GM21576 (cell line): ENCODE measurements at regions not wholly inside any gene's neighbourhood (a gene's known extent, or its start where the extent isn't known, plus 50 kb on each side); places are given as distances from the start of the nearest gene placed in this dataset.

Source experiments
- ATAC-seq: cut with Tn5 transposase; IDR thresholded peaks from one replicate; pipeline ENCODE4 v1.9.1; 2021; ENCODE audit warnings: mild to moderate bottlenecking, moderate library complexity; ENCODE audit not compliant: unreplicated experiment

- no peak for ATAC-seq
These were observed 397.8 kb downstream of the SLITRK5 start for GRCh38 chr13:88068975-88069374.

DNA sequence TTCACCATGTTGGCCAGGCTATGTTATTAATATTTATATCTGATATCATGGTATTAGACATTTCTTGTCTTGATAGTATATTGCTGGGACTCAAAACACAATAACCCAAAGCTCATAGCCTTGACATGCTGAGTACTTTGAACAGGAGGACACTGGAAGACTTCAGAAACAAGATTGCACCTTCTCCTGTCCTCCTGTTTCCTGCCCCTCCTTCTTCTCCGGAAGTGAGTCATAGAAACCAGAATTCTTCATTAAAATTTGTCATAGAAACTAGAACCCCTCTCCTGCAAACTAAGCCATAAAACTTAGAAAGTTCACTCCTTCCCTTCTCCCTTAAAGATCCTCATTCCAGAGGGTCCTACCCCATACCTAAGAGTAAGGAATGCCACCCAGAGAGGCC, 400.2 kb downstream of the SLITRK5 start:
- no peak for ATAC-seq

- no peak for ATAC-seq
These were observed 403.8 kb downstream of the SLITRK5 start for GRCh38 chr13:88074794-88075510.

- ATAC-seq, result no peak
These were observed 413.9 kb downstream of the SLITRK5 start for GRCh38 chr13:88085036-88085435.

GRCh38 chr13:88086577-88086976, 415.4 kb downstream of the SLITRK5 start:
- no peak for ATAC-seq

GRCh38 chr13:88097541-88097940, 426.4 kb downstream of the SLITRK5 start:
- no peak for ATAC-seq

- no peak for ATAC-seq
These were observed 432.7 kb downstream of the SLITRK5 start for GRCh38 chr13:88103824-88104223.

DNA sequence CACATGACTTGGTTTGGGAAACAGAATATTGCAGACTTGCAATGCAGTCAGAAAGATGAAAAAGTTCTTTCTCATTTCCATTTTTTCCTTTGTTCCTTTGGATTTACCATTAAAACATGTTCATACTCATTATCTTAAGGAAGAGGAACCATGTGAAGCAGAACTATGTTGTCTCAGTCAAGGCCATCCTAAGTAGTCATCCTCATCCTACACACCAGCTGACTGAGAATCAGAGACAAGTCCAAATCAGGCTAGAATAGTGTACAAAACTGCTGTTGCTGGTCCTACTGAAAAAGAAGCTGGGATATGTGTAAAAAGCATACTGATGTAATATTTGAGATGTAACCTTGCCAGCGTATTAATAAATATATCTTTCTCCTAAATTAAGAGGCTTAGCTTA, 433.4 kb downstream of the SLITRK5 start:
- ATAC-seq, result no peak

DNA sequence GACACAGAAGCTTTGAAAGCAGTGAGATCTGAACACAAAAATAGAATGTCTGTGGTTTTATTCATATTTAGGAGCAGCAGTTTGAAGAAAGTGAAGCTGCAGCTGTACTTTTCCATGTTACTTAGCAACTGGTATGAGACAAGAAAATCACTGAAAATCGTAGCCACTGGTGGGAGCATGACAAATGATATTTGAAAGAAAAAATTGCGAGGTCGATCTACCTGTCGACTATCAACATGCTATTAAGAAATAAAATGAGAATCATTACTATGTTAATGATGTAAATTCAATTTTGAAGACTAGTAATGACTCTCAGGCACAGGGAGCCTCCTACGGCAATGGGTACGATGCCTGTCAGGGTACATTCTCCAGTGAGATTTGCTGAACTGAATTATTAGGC, 436.4 kb downstream of the SLITRK5 start:
- ATAC-seq, result no peak

- ATAC-seq, result no peak
These were observed 441.4 kb downstream of the SLITRK5 start for GRCh38 chr13:88112526-88112925.

DNA sequence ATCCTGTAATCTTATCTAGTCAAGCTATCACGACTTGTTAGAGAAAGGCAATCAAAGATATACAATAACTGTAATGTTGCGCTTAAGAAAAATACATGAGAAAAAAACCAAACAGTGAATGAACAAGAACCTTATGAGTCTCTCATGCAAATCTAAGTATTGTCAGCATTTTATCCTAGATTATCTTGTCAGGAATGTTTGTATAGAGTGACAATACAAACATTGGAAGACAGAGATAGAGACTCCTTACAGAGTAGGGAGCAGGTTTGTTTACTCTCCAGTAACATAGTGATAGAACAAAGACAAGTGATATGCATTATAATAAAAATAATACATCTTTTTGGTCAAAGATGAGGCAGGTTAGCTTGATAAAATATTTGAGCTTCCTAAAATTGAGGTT, 444.8 kb downstream of the SLITRK5 start:
- no peak for ATAC-seq

- ATAC-seq, result no peak
These were observed 447.8 kb downstream of the SLITRK5 start for GRCh38 chr13:88118952-88119351.

- ATAC-seq, result no peak
These were observed 453.0 kb downstream of the SLITRK5 start for GRCh38 chr13:88124142-88124541.

DNA sequence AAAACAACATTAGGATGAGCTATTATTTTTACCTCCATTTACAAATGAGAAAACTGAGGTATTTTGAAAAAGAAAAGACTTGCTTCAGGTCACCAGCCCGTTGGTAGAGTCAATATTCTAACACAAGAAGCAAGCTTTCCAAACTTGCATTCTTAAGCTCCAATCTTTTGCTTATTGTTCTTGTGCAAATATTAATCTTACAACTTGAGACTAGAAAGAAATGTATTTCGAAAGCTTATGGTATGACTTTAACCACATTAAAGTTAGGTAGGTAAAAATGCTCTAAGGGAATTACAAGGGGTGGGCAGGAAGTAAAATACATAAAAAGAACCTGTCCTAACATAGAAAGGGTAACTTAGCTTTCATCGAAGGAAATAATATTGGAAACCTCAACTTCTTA, 453.9 kb downstream of the SLITRK5 start:
- ATAC-seq, result no peak

DNA sequence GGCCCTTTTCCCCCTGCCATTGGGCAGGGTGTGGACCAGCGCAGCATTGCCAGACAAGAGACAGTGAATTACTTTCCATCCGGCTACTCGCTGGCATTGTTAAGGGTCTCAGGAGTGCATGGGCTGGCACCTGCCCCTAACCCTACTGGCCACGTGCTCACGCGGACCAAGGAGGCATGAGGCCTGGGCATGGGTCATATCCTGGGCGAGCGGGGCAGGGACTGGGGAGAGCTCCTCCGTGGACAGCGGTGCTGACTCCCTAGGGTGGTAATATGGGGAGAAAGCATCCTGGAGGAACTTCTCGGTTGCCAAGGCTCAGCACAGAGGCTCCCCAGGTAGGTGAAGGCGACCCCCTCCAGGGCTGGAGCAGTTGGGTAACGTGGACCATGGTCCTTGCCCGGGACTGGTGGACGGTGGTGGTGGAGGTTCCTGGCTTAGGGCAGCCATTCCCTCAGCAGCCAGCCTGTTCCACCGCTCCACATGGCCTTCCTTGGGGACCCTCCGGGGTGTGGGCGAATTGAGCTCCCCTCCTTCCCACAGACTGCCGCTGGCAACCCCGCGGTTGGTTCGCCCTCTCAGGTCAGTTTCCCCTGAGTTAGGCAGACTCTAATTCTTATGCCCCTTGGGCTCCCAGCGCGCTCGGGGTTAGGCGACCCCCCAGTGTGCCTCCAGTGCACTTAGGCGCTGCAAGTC, 465.1 kb downstream of the SLITRK5 start:
- no peak for ATAC-seq

- ATAC-seq, result no peak
These were observed 471.5 kb downstream of the SLITRK5 start for GRCh38 chr13:88142653-88143052.

GRCh38 chr13:88144580-88144979, 473.4 kb downstream of the SLITRK5 start:
- no peak for ATAC-seq

- no peak for ATAC-seq
These were observed 482.2 kb downstream of the SLITRK5 start for GRCh38 chr13:88153353-88153752.

DNA sequence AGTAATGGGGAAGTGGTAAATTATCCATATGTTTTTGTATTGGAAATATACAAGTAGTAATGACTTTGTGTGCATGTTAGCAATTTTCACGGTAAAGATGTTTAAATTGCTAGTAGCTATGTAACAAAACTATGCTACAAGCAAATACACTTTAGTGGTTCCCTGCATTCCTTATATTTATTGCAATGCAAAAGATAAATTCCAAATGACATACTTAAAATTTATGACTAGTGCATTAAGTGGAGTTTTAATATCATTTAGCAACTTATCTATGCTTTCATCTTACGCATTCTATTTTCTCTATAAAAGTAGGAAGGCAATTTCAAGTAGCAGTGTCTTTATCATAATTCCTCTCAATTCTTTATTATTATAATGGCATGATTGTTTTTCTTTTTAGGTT, 482.8 kb downstream of the SLITRK5 start:
- ATAC-seq, result no peak

- no peak for ATAC-seq
These were observed 491.0 kb downstream of the SLITRK5 start for GRCh38 chr13:88162076-88162702.

GRCh38 chr13:88176231-88176630, 505.1 kb downstream of the SLITRK5 start:
- no peak for ATAC-seq

GRCh38 chr13:88183440-88183839, 512.3 kb downstream of the SLITRK5 start:
- ATAC-seq, result no peak
